Type B pancreatic cell (in vitro differentiated cells): ENCODE measurements at regions not wholly inside any gene's neighbourhood (a gene's known extent, or its start where the extent isn't known, plus 50 kb on each side); places are given as distances from the start of the nearest gene placed in this dataset.

ENCODE experiments used
- DNase-seq: peaks from one replicate; pipeline ENCODE4 v3.0.0; 2021; ENCODE audit warnings: mixed read lengths; ENCODE audit not compliant: unreplicated experiment; ENCODE audit errors: extremely low spot score
- H3K27ac Mint-ChIP-seq: 2 replicates; pipeline ENCODE4 v1.8.0; 2021; ENCODE audit warnings: mild to moderate bottlenecking, mixed read lengths
- H3K27me3 Mint-ChIP-seq: 2 replicates; pipeline ENCODE4 v1.8.0; 2021; ENCODE audit warnings: mixed read lengths
- H3K36me3 Mint-ChIP-seq: 2 replicates; pipeline ENCODE4 v1.8.0; 2021; ENCODE audit warnings: mixed read lengths
- H3K4me1 Mint-ChIP-seq: one replicate; pipeline ENCODE4 v1.8.0; 2021; ENCODE audit warnings: mixed read lengths; ENCODE audit not compliant: unreplicated experiment
- H3K4me3 Mint-ChIP-seq: 2 replicates; pipeline ENCODE4 v1.8.0; 2021; ENCODE audit warnings: mild to moderate bottlenecking, mixed read lengths
- H3K9me3 Mint-ChIP-seq: 2 replicates; pipeline ENCODE4 v1.8.0; 2021; ENCODE audit warnings: mixed read lengths
- TF ChIP-seq, protein P1 (sequence below): fragments of 200-600 bp; sonication (generic); conservative IDR thresholded peaks from 2 replicates; pipeline ENCODE4 v1.5.0; 2021; ENCODE audit warnings: antibody characterized with exemption, mild to moderate bottlenecking

DNA sequence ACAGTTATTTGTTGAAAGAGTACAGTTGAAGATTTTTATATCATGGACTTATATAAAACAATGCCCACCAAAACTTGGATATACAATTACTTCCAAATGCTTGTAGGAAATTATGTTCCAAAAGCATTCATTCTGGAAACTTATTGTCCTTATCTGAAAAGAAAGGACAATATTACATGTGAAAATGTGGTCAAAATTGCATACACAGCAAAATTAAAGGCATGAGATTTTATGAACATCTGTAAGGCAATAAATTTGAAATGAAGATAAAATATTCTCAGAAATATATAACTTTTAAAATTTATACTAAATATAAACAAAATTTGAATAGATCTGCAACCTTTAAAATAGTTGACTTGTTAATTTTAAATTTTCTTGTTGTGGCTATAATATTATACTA, 1173.8 kb downstream of the NLGN4X start:
- no peaks in the 10 kb centered on the region for H3K9me3 Mint-ChIP-seq
- H3K36me3 Mint-ChIP-seq: no peaks in the 10 kb centered on the region
- H3K27ac Mint-ChIP-seq: no peak overlapping the region
- no peak for DNase-seq
- no peak overlapping the region for H3K4me3 Mint-ChIP-seq
- H3K27me3 Mint-ChIP-seq: peaks cover 7% of the 10 kb centered on the region
- no peaks in the 10 kb centered on the region for H3K4me1 Mint-ChIP-seq
- TF ChIP-seq, protein P1, sequence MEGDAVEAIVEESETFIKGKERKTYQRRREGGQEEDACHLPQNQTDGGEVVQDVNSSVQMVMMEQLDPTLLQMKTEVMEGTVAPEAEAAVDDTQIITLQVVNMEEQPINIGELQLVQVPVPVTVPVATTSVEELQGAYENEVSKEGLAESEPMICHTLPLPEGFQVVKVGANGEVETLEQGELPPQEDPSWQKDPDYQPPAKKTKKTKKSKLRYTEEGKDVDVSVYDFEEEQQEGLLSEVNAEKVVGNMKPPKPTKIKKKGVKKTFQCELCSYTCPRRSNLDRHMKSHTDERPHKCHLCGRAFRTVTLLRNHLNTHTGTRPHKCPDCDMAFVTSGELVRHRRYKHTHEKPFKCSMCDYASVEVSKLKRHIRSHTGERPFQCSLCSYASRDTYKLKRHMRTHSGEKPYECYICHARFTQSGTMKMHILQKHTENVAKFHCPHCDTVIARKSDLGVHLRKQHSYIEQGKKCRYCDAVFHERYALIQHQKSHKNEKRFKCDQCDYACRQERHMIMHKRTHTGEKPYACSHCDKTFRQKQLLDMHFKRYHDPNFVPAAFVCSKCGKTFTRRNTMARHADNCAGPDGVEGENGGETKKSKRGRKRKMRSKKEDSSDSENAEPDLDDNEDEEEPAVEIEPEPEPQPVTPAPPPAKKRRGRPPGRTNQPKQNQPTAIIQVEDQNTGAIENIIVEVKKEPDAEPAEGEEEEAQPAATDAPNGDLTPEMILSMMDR: no peak

DNA sequence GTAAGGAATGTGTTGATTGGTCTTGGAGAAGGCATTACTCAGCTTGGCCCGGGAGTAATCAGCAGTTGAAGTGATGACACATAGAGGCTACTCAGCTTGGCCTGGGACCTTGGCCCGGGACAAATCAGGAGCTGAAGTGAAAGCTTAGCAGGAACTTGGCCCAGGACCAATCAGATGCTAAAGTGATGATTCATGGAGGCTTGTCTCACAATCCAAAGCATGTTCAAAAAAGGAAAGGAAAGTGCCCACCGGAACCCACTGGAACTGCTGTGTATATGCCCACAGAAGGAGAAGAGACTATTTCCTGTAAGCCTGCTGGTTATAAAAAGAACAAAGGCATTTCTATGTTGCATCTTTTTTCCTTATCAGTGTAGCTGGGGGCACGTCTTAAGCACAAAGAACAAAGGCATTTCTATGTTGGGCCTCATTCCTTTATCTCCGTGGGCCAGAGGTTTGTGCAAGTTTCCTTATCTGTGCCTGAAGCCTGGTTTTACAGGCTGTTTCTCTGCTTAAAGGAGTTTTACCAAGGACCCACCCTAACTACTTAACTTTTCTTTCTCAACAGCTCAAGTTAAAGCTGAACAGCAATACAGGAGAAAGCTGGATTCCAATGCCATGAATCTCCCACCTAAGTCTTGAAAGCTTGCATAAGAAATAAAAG, 1176.7 kb downstream of the NLGN4X start:
- Mint-ChIP-seq H3K4me1 (no peaks in the 10 kb centered on the region), H3K4me3 (no peak overlapping the region), H3K27me3 (peaks cover 7% of the 10 kb centered on the region), H3K36me3 (no peaks in the 10 kb centered on the region), H3K9me3 (no peaks in the 10 kb centered on the region), H3K27ac (peak overlapping the region; percentile 57)
- TF ChIP-seq, protein P1: no peak
- no peak for DNase-seq

- no peaks in the 10 kb centered on the region for H3K4me1 Mint-ChIP-seq
- no peak overlapping the region for H3K27ac Mint-ChIP-seq
- TF ChIP-seq, protein P1: no peak
- no peak for DNase-seq
- no peaks in the 10 kb centered on the region for H3K9me3 Mint-ChIP-seq
- no peaks in the 10 kb centered on the region for H3K27me3 Mint-ChIP-seq
- no peak overlapping the region for H3K4me3 Mint-ChIP-seq
- H3K36me3 Mint-ChIP-seq: no peaks in the 10 kb centered on the region
Measured at GRCh38 chrX:5042563-5042962, 1186.1 kb downstream of the NLGN4X start.

GRCh38 chrX:5031792-5032191, 1196.9 kb downstream of the NLGN4X start:
- Mint-ChIP-seq H3K27me3 (peaks cover 3% of the 10 kb centered on the region), H3K27ac (no peak overlapping the region), H3K4me3 (no peak overlapping the region), H3K36me3 (no peaks in the 10 kb centered on the region), H3K9me3 (no peaks in the 10 kb centered on the region), H3K4me1 (no peaks in the 10 kb centered on the region)
- TF ChIP-seq, protein P1: no peak
- no peak for DNase-seq

GRCh38 chrX:5015451-5015850, 1213.2 kb downstream of the NLGN4X start:
- no peaks in the 10 kb centered on the region for H3K9me3 Mint-ChIP-seq
- no peak overlapping the region for H3K27ac Mint-ChIP-seq
- no peaks in the 10 kb centered on the region for H3K27me3 Mint-ChIP-seq
- TF ChIP-seq, protein P1: no peak
- H3K4me3 Mint-ChIP-seq: no peak overlapping the region
- H3K4me1 Mint-ChIP-seq: no peaks in the 10 kb centered on the region
- DNase-seq: no peak
- no peaks in the 10 kb centered on the region for H3K36me3 Mint-ChIP-seq

DNA sequence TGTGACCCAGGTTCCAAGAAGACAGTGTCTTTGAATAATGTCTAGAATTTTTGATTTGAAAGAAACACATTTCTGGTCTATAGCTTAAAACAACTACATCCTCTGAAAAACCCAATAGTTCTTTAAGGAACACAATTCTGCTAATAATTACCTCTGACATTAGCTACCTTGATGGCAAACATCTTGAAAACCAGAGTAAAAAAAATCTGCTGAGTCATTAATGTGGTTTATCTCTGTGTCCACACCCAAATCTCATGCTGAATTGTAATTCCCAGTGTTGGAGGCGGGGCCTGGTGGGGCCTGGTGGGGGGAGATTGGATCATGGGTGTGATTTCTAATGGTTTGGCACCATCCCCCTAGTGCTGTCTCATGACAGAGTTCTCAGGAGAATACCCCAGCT, 1233.8 kb downstream of the NLGN4X start:
- Mint-ChIP-seq H3K4me3 (no peak overlapping the region), H3K9me3 (peaks cover 3% of the 10 kb centered on the region), H3K27ac (no peak overlapping the region), H3K36me3 (no peaks in the 10 kb centered on the region), H3K27me3 (no peaks in the 10 kb centered on the region), H3K4me1 (no peaks in the 10 kb centered on the region)
- DNase-seq: no peak
- TF ChIP-seq, protein P1: no peak
